ENCODE measurements at regions not wholly inside any gene's neighbourhood (a gene's known extent, or its start where the extent isn't known, plus 50 kb on each side); places are given as distances from the start of the nearest gene placed in this dataset.
A peak's percentile ranks its signal among the peaks of the same experiment; 100 is the strongest.

DNA sequence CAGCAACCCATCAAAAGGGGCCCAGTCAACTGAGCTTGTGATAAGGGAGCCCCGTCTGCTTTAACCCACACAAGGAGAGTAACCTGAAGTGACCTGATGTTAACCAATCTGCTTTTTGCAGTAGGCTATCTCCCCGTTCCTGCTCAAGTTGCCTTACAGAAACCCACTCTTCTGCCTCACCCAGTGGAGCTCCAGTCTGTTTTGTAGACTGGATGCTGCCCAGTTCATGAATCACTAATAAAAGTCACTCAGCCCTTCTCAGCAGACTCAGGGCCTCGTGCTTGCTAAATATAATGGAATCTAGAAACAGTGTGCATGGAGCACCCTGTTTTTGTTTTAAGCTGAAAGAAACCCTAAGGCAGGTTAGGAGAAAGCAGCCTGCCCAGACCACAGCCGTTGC, 312.3 kb downstream of the FBXW7 start:
- CTCF ChIA-PET = interaction anchor here (0.6 to 1.1 kb wide), 3 partner anchors 15 to 453 kb away, joined by 3 to 5 read pairs (median 4); no protein-coding TSS in a partner anchor
- BruUV-seq (replicated peaks) = no TSS peak
- Mint-ChIP-seq H3K9me3 (ENCODE audit: unreplicated experiment) (no peaks in the 10 kb centered on the region), H3K4me3 (ENCODE audit: unreplicated experiment) (no peak overlapping the region), H3K27ac (ENCODE audit: low read depth, unreplicated experiment) (no peak overlapping the region), H3K36me3 (ENCODE audit: insufficient read depth, unreplicated experiment) (no peaks in the 10 kb centered on the region), H3K27me3 (ENCODE audit: insufficient read depth, unreplicated experiment) (no peaks in the 10 kb centered on the region), H3K4me1 (ENCODE audit: insufficient read depth, unreplicated experiment) (no peaks in the 10 kb centered on the region)
- DNase-seq (ENCODE audit: unreplicated experiment) = no peak
- intact Hi-C loops (cut with micrococcal nuclease) = no loop called here
- TF ChIP-seq, protein P1, sequence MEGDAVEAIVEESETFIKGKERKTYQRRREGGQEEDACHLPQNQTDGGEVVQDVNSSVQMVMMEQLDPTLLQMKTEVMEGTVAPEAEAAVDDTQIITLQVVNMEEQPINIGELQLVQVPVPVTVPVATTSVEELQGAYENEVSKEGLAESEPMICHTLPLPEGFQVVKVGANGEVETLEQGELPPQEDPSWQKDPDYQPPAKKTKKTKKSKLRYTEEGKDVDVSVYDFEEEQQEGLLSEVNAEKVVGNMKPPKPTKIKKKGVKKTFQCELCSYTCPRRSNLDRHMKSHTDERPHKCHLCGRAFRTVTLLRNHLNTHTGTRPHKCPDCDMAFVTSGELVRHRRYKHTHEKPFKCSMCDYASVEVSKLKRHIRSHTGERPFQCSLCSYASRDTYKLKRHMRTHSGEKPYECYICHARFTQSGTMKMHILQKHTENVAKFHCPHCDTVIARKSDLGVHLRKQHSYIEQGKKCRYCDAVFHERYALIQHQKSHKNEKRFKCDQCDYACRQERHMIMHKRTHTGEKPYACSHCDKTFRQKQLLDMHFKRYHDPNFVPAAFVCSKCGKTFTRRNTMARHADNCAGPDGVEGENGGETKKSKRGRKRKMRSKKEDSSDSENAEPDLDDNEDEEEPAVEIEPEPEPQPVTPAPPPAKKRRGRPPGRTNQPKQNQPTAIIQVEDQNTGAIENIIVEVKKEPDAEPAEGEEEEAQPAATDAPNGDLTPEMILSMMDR (IDR thresholded peaks at IDR 0.05; ENCODE audit: unreplicated experiment) = no peak
- POLR2A ChIA-PET = interaction anchor here (0.7 to 3.8 kb wide), 3 partner anchors 35 to 151 kb away, joined by 4 to 13 read pairs (median 4); no protein-coding TSS in a partner anchor

DNA sequence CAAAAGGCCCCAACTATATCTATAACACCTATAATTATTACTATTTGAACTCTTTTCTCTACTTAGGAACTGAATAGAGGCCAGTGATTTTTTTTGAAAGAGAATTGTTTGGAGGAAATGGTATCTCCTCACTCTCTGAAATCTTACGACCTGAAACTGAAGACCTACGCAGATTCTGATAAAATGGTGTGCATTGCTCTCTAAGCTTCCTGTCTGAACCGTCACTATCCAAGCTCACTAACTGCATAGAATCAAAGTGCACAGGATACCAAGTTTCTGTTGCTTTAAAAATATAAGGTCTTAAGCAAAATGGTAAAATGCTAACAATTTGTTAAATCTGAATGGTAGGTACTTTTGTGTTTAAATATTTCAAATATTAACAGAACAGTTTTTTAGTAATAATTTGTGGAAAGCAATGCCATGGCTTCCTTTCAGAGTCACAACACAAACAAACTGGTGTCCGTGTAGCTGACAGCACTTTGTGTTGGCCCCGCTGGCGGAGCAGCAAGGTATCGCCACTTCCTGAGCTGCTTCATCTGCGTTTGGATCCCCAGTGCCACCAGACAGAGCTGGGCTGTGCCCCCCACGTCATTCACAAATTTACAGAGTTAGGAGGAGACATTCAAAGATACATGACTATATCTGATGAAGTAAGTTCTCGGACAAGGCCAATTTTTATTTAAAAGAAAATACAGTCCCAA, 313.9 kb downstream of the FBXW7 start:
- Mint-ChIP-seq H3K36me3 (ENCODE audit: insufficient read depth, unreplicated experiment) (no peaks in the 10 kb centered on the region), H3K4me3 (ENCODE audit: unreplicated experiment) (no peak overlapping the region), H3K27me3 (ENCODE audit: insufficient read depth, unreplicated experiment) (no peaks in the 10 kb centered on the region), H3K9me3 (ENCODE audit: unreplicated experiment) (no peaks in the 10 kb centered on the region), H3K27ac (ENCODE audit: low read depth, unreplicated experiment) (no peak overlapping the region), H3K4me1 (ENCODE audit: insufficient read depth, unreplicated experiment) (no peaks in the 10 kb centered on the region)
- POLR2A ChIA-PET = interaction anchor here (3.8 kb wide), 1 partner anchor 36 kb away, joined by 13 read pairs; no protein-coding TSS in a partner anchor
- no peak for DNase-seq (ENCODE audit: unreplicated experiment)
- CTCF ChIA-PET = interaction anchor here (0.6 to 0.7 kb wide), 2 partner anchors 18 to 912 kb away, joined by 3 to 4 read pairs; no protein-coding TSS in a partner anchor
- TF ChIP-seq, protein P1 (IDR thresholded peaks at IDR 0.05; ENCODE audit: unreplicated experiment) = no peak
- no TSS peak for BruUV-seq (replicated peaks)
- intact Hi-C loops (cut with micrococcal nuclease) = no loop called here

DNA sequence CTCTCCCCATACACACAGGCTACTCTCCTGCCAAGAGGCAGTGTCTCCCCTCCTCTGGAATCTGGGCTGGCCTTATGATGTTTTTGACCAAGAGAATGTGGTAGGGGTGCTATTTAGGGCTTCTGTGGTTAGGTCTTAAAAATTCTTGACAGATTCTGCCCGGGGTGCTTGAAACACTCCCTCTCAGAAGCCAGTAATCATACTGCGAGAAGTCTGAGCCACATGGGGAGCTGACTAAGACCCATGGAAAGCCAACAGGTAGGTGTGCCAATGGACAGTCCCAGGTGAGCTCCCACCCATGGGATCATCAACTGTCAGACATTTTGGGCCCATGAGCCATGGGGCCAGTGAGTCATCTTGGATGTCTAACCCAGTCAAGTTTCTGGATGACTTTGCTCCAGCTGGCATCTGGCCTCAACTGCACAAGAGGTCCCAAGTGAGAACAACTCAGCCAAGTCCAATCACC, 315.7 kb downstream of the FBXW7 start:
- H3K27me3 Mint-ChIP-seq (ENCODE audit: insufficient read depth, unreplicated experiment) = no peaks in the 10 kb centered on the region
- no peak overlapping the region for H3K4me3 Mint-ChIP-seq (ENCODE audit: unreplicated experiment)
- no peaks in the 10 kb centered on the region for H3K4me1 Mint-ChIP-seq (ENCODE audit: insufficient read depth, unreplicated experiment)
- H3K36me3 Mint-ChIP-seq (ENCODE audit: insufficient read depth, unreplicated experiment) = no peaks in the 10 kb centered on the region
- intact Hi-C loops (cut with micrococcal nuclease) = no loop called here
- no peak overlapping the region for H3K27ac Mint-ChIP-seq (ENCODE audit: low read depth, unreplicated experiment)
- BruUV-seq (replicated peaks) = no TSS peak
- ChIA-PET CTCF (interaction anchor here (0.5 to 0.9 kb wide), 3 partner anchors 44 to 92 kb away, joined by 3 to 4 read pairs (median 3); no protein-coding TSS in a partner anchor), POLR2A (interaction anchor here (1.5 to 3.8 kb wide), 2 partner anchors 38 to 45 kb away, joined by 3 to 13 read pairs; no protein-coding TSS in a partner anchor)
- TF ChIP-seq, protein P1 (IDR thresholded peaks at IDR 0.05; ENCODE audit: unreplicated experiment) = no peak
- peak; percentile 30 for DNase-seq (ENCODE audit: unreplicated experiment)
- peaks cover 4% of the 10 kb centered on the region for H3K9me3 Mint-ChIP-seq (ENCODE audit: unreplicated experiment)

DNA sequence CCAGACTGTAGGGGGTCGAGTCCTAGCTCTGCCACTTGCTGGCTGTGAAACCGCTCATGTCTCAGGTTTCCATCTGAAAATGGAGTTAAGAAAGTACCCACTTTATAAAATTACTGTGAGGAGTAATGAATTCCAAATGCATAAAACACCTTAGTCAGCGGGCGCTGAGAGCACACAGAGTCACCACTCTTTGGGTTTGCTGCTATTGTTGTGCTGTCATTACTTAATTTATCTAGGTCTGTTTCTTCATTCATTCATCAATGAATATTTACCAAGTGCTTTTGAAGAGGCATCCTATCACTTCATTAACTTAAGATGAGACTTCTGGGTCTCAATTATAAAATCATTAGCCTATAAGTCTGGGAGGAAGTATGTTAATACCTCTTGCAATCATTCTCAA, 317.3 kb downstream of the FBXW7 start:
- no peaks in the 10 kb centered on the region for H3K36me3 Mint-ChIP-seq (ENCODE audit: insufficient read depth, unreplicated experiment)
- H3K4me1 Mint-ChIP-seq (ENCODE audit: insufficient read depth, unreplicated experiment) = no peaks in the 10 kb centered on the region
- H3K9me3 Mint-ChIP-seq (ENCODE audit: unreplicated experiment) = peaks cover 14% of the 10 kb centered on the region
- no peak overlapping the region for H3K4me3 Mint-ChIP-seq (ENCODE audit: unreplicated experiment)
- H3K27me3 Mint-ChIP-seq (ENCODE audit: insufficient read depth, unreplicated experiment) = no peaks in the 10 kb centered on the region
- intact Hi-C loops (cut with micrococcal nuclease) = no loop called here
- no peak overlapping the region for H3K27ac Mint-ChIP-seq (ENCODE audit: low read depth, unreplicated experiment)
- TF ChIP-seq, protein P1 (IDR thresholded peaks at IDR 0.05; ENCODE audit: unreplicated experiment) = no peak
- CTCF ChIA-PET = no interaction called here
- DNase-seq (ENCODE audit: unreplicated experiment) = no peak
- POLR2A ChIA-PET = no interaction called here
- BruUV-seq (replicated peaks) = no TSS peak

Data from MCF 10A (cell line).